ENCODE measurements at regions not wholly inside any gene's neighbourhood (a gene's known extent, or its start where the extent isn't known, plus 50 kb on each side); places are given as distances from the start of the nearest gene placed in this dataset.

DNA sequence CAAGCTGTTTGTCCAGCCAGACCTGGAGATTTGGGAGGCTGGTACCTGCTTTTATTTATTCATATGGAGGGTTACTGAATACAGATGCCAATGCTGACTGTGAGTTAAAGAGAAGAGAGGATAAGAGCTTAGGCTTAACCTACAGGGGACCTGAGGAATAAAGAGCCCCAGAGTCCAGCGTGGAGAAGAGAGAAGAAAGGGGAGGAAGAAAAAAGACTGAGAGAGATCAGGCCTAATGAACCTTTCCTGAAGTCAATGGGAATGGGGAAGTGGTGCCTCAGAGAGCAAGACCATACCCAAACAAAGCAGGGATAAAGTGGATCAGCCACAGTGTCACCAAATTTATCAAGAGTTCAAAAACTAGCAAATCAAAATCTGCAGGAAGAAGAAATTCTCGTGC, 348.6 kb upstream of the KCNH7 start:
- Histone ChIP-seq H3K36me3 (replicated peaks; ENCODE audit: control insufficient read depth, insufficient read depth, low read length) (no peaks in the 10 kb centered on the region), H3K4me3 (ENCODE audit: insufficient read depth, low read depth, low read length) (no peak overlapping the region), H3K27me3 (ENCODE audit: control insufficient read depth, insufficient read depth, low read length) (no peaks in the 10 kb centered on the region)
- no peak for DNase-seq

DNA sequence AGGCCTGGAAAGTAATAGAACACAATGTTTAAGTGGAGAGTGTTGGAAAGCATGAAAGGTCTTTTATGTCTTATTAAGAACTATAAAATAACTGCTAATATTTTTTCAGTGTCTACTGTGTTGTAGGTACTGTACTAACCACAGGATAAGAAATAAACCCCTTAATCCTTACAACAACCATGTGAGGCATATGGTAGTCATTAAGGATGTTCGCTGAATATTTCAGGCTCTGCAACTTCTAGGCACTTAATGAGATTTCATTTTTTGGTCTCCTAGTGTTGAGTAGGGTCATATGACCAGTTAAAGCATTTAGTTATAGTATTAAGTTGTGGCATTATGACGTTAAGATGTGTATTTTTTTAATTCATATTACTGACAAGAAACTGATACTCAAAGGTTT, 346.6 kb upstream of the KCNH7 start:
- no peak overlapping the region for H3K4me3 ChIP-seq (ENCODE audit: insufficient read depth, low read depth, low read length)

DNA sequence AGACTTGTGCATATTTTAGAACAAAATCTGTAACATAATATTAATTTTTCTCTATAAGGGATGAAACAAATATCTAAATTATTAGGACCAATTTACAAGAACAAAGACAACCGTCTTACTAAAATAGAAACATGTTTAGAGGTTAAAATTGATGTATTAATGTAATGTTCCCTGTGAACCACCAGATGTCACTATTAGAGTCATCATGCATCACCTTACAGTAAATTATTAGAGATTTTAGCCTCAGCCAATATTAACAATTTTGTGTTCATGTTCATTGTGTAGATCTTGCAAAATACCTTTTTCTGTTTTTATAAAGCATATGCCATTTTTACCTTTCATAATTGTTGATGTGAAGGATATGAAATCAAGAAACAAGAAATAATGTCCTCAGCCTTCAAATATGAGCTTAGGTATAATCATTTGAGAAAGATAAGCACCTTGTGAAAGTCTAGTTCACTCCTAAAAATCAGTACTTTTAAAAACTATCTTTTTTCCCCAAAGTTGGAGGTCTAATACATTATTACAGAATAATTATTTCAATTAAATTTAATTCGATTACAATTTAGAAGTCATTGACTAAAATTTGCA, 344.3 kb upstream of the KCNH7 start:
- Histone ChIP-seq H3K36me3 (replicated peaks; ENCODE audit: control insufficient read depth, insufficient read depth, low read length) (no peaks in the 10 kb centered on the region), H3K27me3 (ENCODE audit: control insufficient read depth, insufficient read depth, low read length) (no peaks in the 10 kb centered on the region), H3K4me3 (ENCODE audit: insufficient read depth, low read depth, low read length) (no peak overlapping the region)
- DNase-seq = no peak

More for the DNA sequence above, 346.6 kb upstream of the KCNH7 start:
- Histone ChIP-seq H3K27me3 (ENCODE audit: control insufficient read depth, insufficient read depth, low read length) (no peaks in the 10 kb centered on the region), H3K36me3 (replicated peaks; ENCODE audit: control insufficient read depth, insufficient read depth, low read length) (no peaks in the 10 kb centered on the region)
- DNase-seq = no peak

- no peak for DNase-seq
- Histone ChIP-seq H3K27me3 (ENCODE audit: control insufficient read depth, insufficient read depth, low read length) (peaks cover 9% of the 10 kb centered on the region), H3K4me3 (ENCODE audit: insufficient read depth, low read depth, low read length) (no peak overlapping the region), H3K36me3 (replicated peaks; ENCODE audit: control insufficient read depth, insufficient read depth, low read length) (no peaks in the 10 kb centered on the region)
Observed at GRCh38 chr2:163177592-163177991, 339.0 kb upstream of the KCNH7 start.

- H3K36me3 ChIP-seq (replicated peaks; ENCODE audit: control insufficient read depth, insufficient read depth, low read length) = no peaks in the 10 kb centered on the region
- DNase-seq = no peak
- H3K27me3 ChIP-seq (ENCODE audit: control insufficient read depth, insufficient read depth, low read length) = peaks cover 12% of the 10 kb centered on the region
- H3K4me3 ChIP-seq (ENCODE audit: insufficient read depth, low read depth, low read length) = no peak overlapping the region
Observed at GRCh38 chr2:163175294-163175693, 336.7 kb upstream of the KCNH7 start.

GRCh38 chr2:163173591-163173990, 335.0 kb upstream of the KCNH7 start:
- H3K4me3 ChIP-seq (ENCODE audit: insufficient read depth, low read depth, low read length) = no peak overlapping the region
- no peaks in the 10 kb centered on the region for H3K36me3 ChIP-seq (replicated peaks; ENCODE audit: control insufficient read depth, insufficient read depth, low read length)
- peaks cover 12% of the 10 kb centered on the region for H3K27me3 ChIP-seq (ENCODE audit: control insufficient read depth, insufficient read depth, low read length)
- no peak for DNase-seq

- H3K27me3 ChIP-seq (ENCODE audit: control insufficient read depth, insufficient read depth, low read length) = peaks cover 12% of the 10 kb centered on the region
- no peaks in the 10 kb centered on the region for H3K36me3 ChIP-seq (replicated peaks; ENCODE audit: control insufficient read depth, insufficient read depth, low read length)
- H3K4me3 ChIP-seq (ENCODE audit: insufficient read depth, low read depth, low read length) = no peak overlapping the region
- DNase-seq = no peak
Observed at GRCh38 chr2:163171786-163172530, 333.4 kb upstream of the KCNH7 start.

- H3K27me3 ChIP-seq (ENCODE audit: control insufficient read depth, insufficient read depth, low read length) = no peaks in the 10 kb centered on the region
- no peaks in the 10 kb centered on the region for H3K36me3 ChIP-seq (replicated peaks; ENCODE audit: control insufficient read depth, insufficient read depth, low read length)
- H3K4me3 ChIP-seq (ENCODE audit: insufficient read depth, low read depth, low read length) = no peak overlapping the region
- no peak for DNase-seq
Observed at GRCh38 chr2:163157891-163158496, 319.4 kb upstream of the KCNH7 start.

GRCh38 chr2:163157411-163157810, 318.8 kb upstream of the KCNH7 start:
- no peak for DNase-seq
- Histone ChIP-seq H3K27me3 (ENCODE audit: control insufficient read depth, insufficient read depth, low read length) (no peaks in the 10 kb centered on the region), H3K36me3 (replicated peaks; ENCODE audit: control insufficient read depth, insufficient read depth, low read length) (no peaks in the 10 kb centered on the region), H3K4me3 (ENCODE audit: insufficient read depth, low read depth, low read length) (no peak overlapping the region)

DNA sequence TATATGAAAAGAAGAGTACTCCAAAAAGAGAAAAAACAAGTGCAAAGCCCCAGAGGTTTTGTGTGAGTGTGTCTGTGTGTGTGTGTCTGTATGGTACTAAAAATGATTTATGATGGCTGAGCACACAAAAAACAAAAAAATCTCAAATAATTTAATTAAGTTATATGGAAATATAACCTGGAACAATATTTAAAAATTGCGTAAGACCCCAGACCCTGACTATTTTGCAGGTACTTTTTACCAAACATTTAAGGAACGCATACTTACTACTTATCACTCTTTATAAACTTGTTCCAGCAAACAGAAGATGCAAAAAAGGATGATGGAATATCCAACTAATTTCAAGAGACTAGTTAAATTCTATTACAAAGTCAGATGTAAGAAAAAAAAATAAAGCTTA, 317.4 kb upstream of the KCNH7 start:
- no peak for DNase-seq
- Histone ChIP-seq H3K4me3 (ENCODE audit: insufficient read depth, low read depth, low read length) (no peak overlapping the region), H3K36me3 (replicated peaks; ENCODE audit: control insufficient read depth, insufficient read depth, low read length) (no peaks in the 10 kb centered on the region), H3K27me3 (ENCODE audit: control insufficient read depth, insufficient read depth, low read length) (no peaks in the 10 kb centered on the region)

DNA sequence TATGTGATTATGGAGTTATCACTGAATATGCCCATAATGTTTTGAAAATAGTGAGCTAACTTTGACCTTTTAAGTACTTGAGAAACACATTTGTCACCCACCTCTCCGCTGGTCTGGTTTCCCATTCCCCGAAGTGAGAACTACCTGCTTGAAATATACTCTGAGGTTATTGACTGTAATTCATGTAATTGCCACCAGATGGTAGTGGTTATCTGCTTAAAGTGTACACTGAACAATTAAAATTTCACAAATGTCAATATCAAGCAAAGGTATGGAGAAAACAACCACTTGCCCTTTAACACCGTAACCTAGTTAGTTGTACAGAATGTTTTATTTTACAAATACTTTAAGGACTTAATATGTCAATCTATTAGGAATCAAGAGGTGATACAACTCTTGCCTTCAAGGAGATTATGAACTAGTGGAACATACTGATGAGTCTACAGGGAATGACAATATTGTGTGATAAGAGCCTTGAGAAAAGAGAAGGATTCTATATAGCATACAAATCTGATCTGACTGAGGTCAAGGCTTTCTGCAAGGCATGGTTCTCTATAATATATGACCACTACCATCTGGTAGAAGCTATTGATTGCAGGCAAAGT, 316.8 kb upstream of the KCNH7 start:
- no peaks in the 10 kb centered on the region for H3K36me3 ChIP-seq (replicated peaks; ENCODE audit: control insufficient read depth, insufficient read depth, low read length)
- no peaks in the 10 kb centered on the region for H3K27me3 ChIP-seq (ENCODE audit: control insufficient read depth, insufficient read depth, low read length)
- H3K4me3 ChIP-seq (ENCODE audit: insufficient read depth, low read depth, low read length) = no peak overlapping the region
- DNase-seq = peak; percentile 26

DNA sequence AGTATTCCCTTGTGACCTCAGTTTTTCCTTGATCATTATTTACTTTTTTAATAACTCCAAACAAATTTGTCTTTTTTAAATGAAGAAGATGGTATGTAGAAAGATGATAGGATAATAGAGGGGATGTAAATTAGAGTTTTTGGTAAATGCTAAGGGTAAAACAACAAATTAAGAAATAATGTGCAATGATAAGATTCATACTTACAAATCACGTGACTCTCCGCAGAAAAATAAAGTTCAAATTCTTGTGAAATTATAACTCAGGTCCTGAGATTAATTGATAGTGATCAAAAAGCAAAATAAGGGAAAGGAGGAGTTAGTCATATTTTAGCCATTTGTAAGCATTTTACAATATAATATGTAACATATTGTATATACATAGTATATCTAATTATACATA, 304.1 kb upstream of the KCNH7 start:
- Histone ChIP-seq H3K27me3 (ENCODE audit: control insufficient read depth, insufficient read depth, low read length) (no peaks in the 10 kb centered on the region), H3K4me3 (ENCODE audit: insufficient read depth, low read depth, low read length) (no peak overlapping the region), H3K36me3 (replicated peaks; ENCODE audit: control insufficient read depth, insufficient read depth, low read length) (no peaks in the 10 kb centered on the region)
- DNase-seq = no peak

DNA sequence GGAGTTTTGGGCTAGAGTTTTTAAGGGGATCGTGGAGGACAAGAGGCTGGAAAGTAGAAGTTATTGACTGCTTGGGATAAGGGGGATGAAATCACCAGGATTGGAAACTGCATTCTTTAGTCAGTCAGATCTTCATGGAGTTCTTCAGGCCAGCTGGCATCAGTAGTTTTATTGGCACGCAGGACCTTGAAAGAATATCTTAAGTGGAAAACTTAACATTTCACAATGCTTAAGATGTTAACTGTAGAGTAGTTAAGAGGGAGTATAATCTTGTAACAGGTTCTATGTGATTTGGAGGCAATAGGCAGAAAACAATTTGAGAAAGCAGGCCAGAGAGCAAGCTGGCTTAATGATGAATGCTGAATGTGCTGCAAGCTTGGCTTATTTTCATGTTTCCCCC, 300.4 kb upstream of the KCNH7 start:
- DNase-seq = no peak
- Histone ChIP-seq H3K36me3 (replicated peaks; ENCODE audit: control insufficient read depth, insufficient read depth, low read length) (no peaks in the 10 kb centered on the region), H3K4me3 (ENCODE audit: insufficient read depth, low read depth, low read length) (no peak overlapping the region), H3K27me3 (ENCODE audit: control insufficient read depth, insufficient read depth, low read length) (no peaks in the 10 kb centered on the region)

DNA sequence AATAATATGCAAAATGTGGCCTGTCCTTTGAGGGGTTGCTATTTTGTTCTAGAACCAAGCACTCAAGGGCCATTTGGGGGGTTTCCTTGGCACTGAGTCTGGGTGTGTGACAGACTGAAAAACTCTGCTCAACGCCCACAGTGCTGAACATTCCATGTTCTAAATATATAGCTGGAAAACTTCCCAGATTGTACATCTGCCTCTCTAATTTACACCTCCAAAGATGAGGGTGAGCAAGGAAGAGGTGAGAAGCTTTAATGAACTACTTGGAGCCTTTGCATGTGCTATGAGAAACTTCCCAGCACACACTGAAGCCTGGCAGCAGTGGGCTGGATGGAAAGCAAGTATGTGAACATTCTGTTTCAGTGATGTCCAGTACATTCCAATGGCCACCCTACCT, 296.7 kb upstream of the KCNH7 start:
- no peaks in the 10 kb centered on the region for H3K27me3 ChIP-seq (ENCODE audit: control insufficient read depth, insufficient read depth, low read length)
- no peaks in the 10 kb centered on the region for H3K36me3 ChIP-seq (replicated peaks; ENCODE audit: control insufficient read depth, insufficient read depth, low read length)
- no peak overlapping the region for H3K4me3 ChIP-seq (ENCODE audit: insufficient read depth, low read depth, low read length)
- no peak for DNase-seq

GRCh38 chr2:163133602-163134001, 295.0 kb upstream of the KCNH7 start:
- Histone ChIP-seq H3K27me3 (ENCODE audit: control insufficient read depth, insufficient read depth, low read length) (no peaks in the 10 kb centered on the region), H3K4me3 (ENCODE audit: insufficient read depth, low read depth, low read length) (no peak overlapping the region), H3K36me3 (replicated peaks; ENCODE audit: control insufficient read depth, insufficient read depth, low read length) (no peaks in the 10 kb centered on the region)
- no peak for DNase-seq
